OCI-LY3 (cell line): ENCODE measurements at regions not wholly inside any gene's neighbourhood (a gene's known extent, or its start where the extent isn't known, plus 50 kb on each side); places are given as distances from the start of the nearest gene placed in this dataset.

Source experiments
- CTCF ChIP-seq: fragments of 200-600, 300-600 bp; sonication (generic); IDR thresholded peaks from 2 replicates; pipeline ENCODE4 v1.5.1; 2014; ENCODE audit warnings: antibody characterized with exemption, low read length, low read depth
- EZH2phosphoT487 ChIP-seq: fragments of 200-600 bp; shearing (Covaris generic); IDR thresholded peaks from 2 replicates; pipeline ENCODE4 v1.6.1; 2018; ENCODE audit warnings: antibody characterized with exemption, mixed run types, low read depth

- TF ChIP-seq CTCF (no peak), EZH2phosphoT487 (no peak)
Measured at GRCh38 chr4:19982556-19982955, 269.1 kb upstream of the SLIT2 start.
